SHP77 treated with DMSO at 0.1 percent for 48 hours (cell line): ENCODE measurements at regions not wholly inside any gene's neighbourhood (a gene's known extent, or its start where the extent isn't known, plus 50 kb on each side); places are given as distances from the start of the nearest gene placed in this dataset.
A peak's percentile ranks its signal among the peaks of the same experiment; 100 is the strongest.
"Not testable (repeated sequence)": the region's sequence is repeated elsewhere in the genome, so short reads cannot be mapped to it uniquely, and the experiment has no call there.

Experiments
- DNase-seq: peaks from one replicate; lab custom pipeline; 2025; lab: John Stamatoyannopoulos, UW

GRCh38 chr7:138220321-138220720 lies 144.1 kb downstream of the AKR1D1 start:
- not testable (repeated sequence) for DNase-seq

GRCh38 chr7:138221388-138221787 lies 145.1 kb downstream of the AKR1D1 start:
- not testable (repeated sequence) for DNase-seq

GRCh38 chr7:138223402-138223879 lies 147.2 kb downstream of the AKR1D1 start:
- no peak for DNase-seq

- DNase-seq, result peak; percentile 62
These were observed 149.8 kb downstream of the AKR1D1 start for GRCh38 chr7:138226001-138226476.

GRCh38 chr7:138226745-138227279 lies 150.6 kb downstream of the AKR1D1 start:
- DNase-seq, result no peak

- no peak for DNase-seq
These were observed 151.9 kb downstream of the AKR1D1 start for GRCh38 chr7:138228119-138228518.

GRCh38 chr7:138228769-138229168 lies 152.5 kb downstream of the AKR1D1 start:
- DNase-seq, result no peak

GRCh38 chr7:138233189-138233588 lies 156.9 kb downstream of the AKR1D1 start:
- DNase-seq, result no peak

- no peak for DNase-seq
These were observed 158.9 kb downstream of the AKR1D1 start for GRCh38 chr7:138235207-138235606.

- DNase-seq, result no peak
These were observed 161.7 kb downstream of the AKR1D1 start for GRCh38 chr7:138237995-138238394.

GRCh38 chr7:138238734-138239659 lies 162.7 kb downstream of the AKR1D1 start:
- DNase-seq, result no peak

- peak; percentile 98 for DNase-seq
These were observed 167.2 kb downstream of the AKR1D1 start for GRCh38 chr7:138243430-138243829.

GRCh38 chr7:138243836-138244235 lies 167.6 kb downstream of the AKR1D1 start:
- DNase-seq, result no peak

- no peak for DNase-seq
These were observed 168.3 kb downstream of the AKR1D1 start for GRCh38 chr7:138244606-138245005.

- DNase-seq, result no peak
These were observed 169.0 kb downstream of the AKR1D1 start for GRCh38 chr7:138245216-138245615.

- peak; percentile 8 for DNase-seq
These were observed 169.4 kb downstream of the AKR1D1 start for GRCh38 chr7:138245682-138246081.

GRCh38 chr7:138246428-138246827 lies 170.2 kb downstream of the AKR1D1 start:
- no peak for DNase-seq

GRCh38 chr7:138247081-138247480 lies 170.8 kb downstream of the AKR1D1 start:
- no peak for DNase-seq

- no peak for DNase-seq
These were observed 171.5 kb downstream of the AKR1D1 start for GRCh38 chr7:138247568-138248333.

GRCh38 chr7:138248609-138249008 lies 172.3 kb downstream of the AKR1D1 start:
- DNase-seq, result no peak

- DNase-seq, result no peak
These were observed 173.7 kb downstream of the AKR1D1 start for GRCh38 chr7:138249975-138250374.

- not testable (repeated sequence) for DNase-seq
These were observed 176.4 kb downstream of the AKR1D1 start for GRCh38 chr7:138252666-138253065.
